TTC549 (cell line): ENCODE measurements at regions not wholly inside any gene's neighbourhood (a gene's known extent, or its start where the extent isn't known, plus 50 kb on each side); places are given as distances from the start of the nearest gene placed in this dataset.

ENCODE experiments used
- FAIRE-seq: peaks from 2 replicates; lab custom pipeline; 2012; peaks lifted over from hg19 to GRCh38; lab: Jason Lieb, UNC

- no peak for FAIRE-seq
Observed at GRCh38 chr3:118688396-118688884, 346.2 kb downstream of the IGSF11 start.

GRCh38 chr3:118692416-118692815 lies 342.2 kb downstream of the IGSF11 start:
- no peak for FAIRE-seq

GRCh38 chr3:118705487-118706219 lies 329.0 kb downstream of the IGSF11 start:
- FAIRE-seq, result no peak

- no peak for FAIRE-seq
Observed at GRCh38 chr3:118707991-118708390, 326.7 kb downstream of the IGSF11 start.

- FAIRE-seq, result no peak
Observed at GRCh38 chr3:118710532-118710931, 324.1 kb downstream of the IGSF11 start.

GRCh38 chr3:118713502-118714207 lies 321.0 kb downstream of the IGSF11 start:
- FAIRE-seq, result no peak

- FAIRE-seq, result no peak
Observed at GRCh38 chr3:118714800-118715199, 319.8 kb downstream of the IGSF11 start.

- no peak for FAIRE-seq
Observed at GRCh38 chr3:118729546-118729945, 305.1 kb downstream of the IGSF11 start.

GRCh38 chr3:118734664-118735063 lies 300.0 kb downstream of the IGSF11 start:
- no peak for FAIRE-seq

- FAIRE-seq, result no peak
Observed at GRCh38 chr3:118736107-118736506, 298.5 kb downstream of the IGSF11 start.

- no peak for FAIRE-seq
Observed at GRCh38 chr3:118740722-118741290, 293.8 kb downstream of the IGSF11 start.

GRCh38 chr3:118742760-118743159 lies 291.9 kb downstream of the IGSF11 start:
- no peak for FAIRE-seq

- FAIRE-seq, result no peak
Observed at GRCh38 chr3:118744186-118744585, 290.5 kb downstream of the IGSF11 start.

- FAIRE-seq, result no peak
Observed at GRCh38 chr3:118754406-118755252, 280.0 kb downstream of the IGSF11 start.

GRCh38 chr3:118755253-118755801 lies 279.3 kb downstream of the IGSF11 start:
- no peak for FAIRE-seq

- FAIRE-seq, result no peak
Observed at GRCh38 chr3:118760585-118761290, 273.9 kb downstream of the IGSF11 start.

GRCh38 chr3:118761291-118761606 lies 273.4 kb downstream of the IGSF11 start:
- no peak for FAIRE-seq

GRCh38 chr3:118765636-118766305 lies 268.9 kb downstream of the IGSF11 start:
- FAIRE-seq, result no peak

- no peak for FAIRE-seq
Observed at GRCh38 chr3:118766306-118766669, 268.4 kb downstream of the IGSF11 start.

GRCh38 chr3:118772036-118772435 lies 262.6 kb downstream of the IGSF11 start:
- no peak for FAIRE-seq

- FAIRE-seq, result no peak
Observed at GRCh38 chr3:118772547-118773011, 262.1 kb downstream of the IGSF11 start.
